ENCODE measurements at regions not wholly inside any gene's neighbourhood (a gene's known extent, or its start where the extent isn't known, plus 50 kb on each side); places are given as distances from the start of the nearest gene placed in this dataset.

DNA sequence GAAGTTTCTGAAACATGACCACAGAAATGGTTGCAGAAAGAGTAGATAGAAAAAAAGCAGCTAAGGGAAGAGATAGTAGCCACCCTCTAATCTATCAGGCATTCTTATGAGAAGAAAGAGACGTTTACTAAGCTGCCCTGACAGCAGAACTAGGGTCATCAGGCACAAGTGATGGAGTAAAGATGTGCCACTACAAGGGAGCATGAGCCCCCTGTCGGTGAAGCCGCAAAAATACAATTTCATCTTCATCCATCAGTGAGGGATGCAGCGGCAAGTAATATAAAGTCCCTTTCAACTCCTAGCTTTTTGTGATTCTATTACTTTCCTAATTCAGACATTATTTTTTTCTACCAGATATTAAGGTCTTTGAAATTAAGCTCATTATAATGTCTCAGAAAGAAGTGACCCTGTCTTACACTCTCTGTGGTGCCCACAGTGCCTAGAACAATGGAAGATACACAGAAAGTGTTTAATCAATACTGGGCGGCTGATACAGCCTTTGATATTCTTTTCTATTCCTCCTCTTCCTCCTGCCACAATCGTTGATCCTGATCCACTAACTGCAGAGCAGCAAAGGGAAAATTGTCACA lies 651.6 kb downstream of the NTRK3 start:
- TF ChIP-seq CTCF (conservative IDR thresholded peaks at IDR 0.05; ENCODE audit: low read depth, low read length): peak; percentile 70
- H3K4me3 ChIP-seq (ENCODE audit: low read depth, low read length): no peak overlapping the region
- peak; percentile 46 for DNase-seq (ENCODE audit: low read depth)

DNA sequence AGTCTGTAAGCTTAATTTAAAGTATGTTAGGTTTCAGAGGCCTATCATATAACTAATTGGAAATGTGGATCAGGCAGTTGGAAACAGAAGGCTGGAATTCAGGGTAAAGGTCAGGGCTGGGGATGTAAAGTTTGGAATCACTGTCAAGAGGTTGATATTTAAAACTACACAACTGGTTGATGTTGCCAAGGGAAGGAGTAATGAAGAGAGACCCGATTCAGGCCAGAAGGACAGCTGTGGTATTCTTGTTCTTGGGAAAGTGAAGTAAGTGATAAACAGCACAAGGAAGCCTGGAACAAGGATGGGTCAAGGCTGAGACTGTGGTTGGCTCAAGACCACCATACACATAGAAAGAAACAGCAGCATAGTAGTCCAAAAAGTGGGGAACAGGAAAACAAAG lies 654.2 kb downstream of the NTRK3 start:
- TF ChIP-seq CTCF (conservative IDR thresholded peaks at IDR 0.05; ENCODE audit: low read depth, low read length): no peak
- H3K4me3 ChIP-seq (ENCODE audit: low read depth, low read length): no peak overlapping the region

GRCh38 chr15:87599616-87600015 lies 656.9 kb downstream of the NTRK3 start:
- no peak overlapping the region for H3K4me3 ChIP-seq (ENCODE audit: low read depth, low read length)
- TF ChIP-seq CTCF (conservative IDR thresholded peaks at IDR 0.05; ENCODE audit: low read depth, low read length): no peak
- peak; percentile 41 for DNase-seq (ENCODE audit: low read depth)

More for the DNA sequence above, 654.2 kb downstream of the NTRK3 start:
- no peak for DNase-seq (ENCODE audit: low read depth)

DNA sequence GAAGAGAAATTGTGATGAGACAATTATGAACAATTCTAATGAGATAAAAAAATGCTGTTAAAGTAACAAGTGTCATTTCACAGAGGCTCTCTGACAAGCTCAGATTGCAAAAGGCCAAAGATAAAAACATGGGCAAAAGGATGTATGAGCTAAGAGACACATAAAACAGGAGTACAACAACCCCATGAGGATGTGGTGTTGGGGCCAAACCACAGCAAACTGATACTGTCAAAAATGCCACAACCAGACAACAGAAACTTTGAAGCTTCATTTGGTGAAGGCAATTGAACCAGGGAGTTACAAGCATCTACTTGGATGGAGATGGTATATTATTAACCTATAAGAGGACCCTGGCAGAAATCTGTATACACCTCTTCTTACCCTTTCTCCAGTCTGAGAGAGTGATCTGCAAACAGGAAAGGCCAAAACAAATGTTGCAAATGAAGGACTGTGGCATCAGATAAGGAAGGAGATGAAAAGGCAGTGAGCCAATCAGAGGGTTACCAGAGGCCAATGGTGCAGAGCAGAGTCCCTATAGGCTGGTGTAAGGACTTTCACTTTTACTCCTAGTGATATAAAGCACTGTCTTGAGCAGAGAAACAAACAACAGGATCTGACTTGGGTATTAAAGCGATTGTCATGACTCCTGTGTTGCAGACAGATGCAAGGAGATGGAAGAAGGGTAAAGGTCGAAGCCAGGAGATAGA lies 659.0 kb downstream of the NTRK3 start:
- TF ChIP-seq CTCF (conservative IDR thresholded peaks at IDR 0.05; ENCODE audit: low read depth, low read length): no peak
- peak; percentile 40 for DNase-seq (ENCODE audit: low read depth)
- no peak overlapping the region for H3K4me3 ChIP-seq (ENCODE audit: low read depth, low read length)

GRCh38 chr15:87591582-87591981 lies 665.0 kb downstream of the NTRK3 start:
- DNase-seq (ENCODE audit: low read depth): no peak
- no peak for TF ChIP-seq CTCF (conservative IDR thresholded peaks at IDR 0.05; ENCODE audit: low read depth, low read length)
- H3K4me3 ChIP-seq (ENCODE audit: low read depth, low read length): no peak overlapping the region

GRCh38 chr15:87591042-87591441 lies 665.5 kb downstream of the NTRK3 start:
- TF ChIP-seq CTCF (conservative IDR thresholded peaks at IDR 0.05; ENCODE audit: low read depth, low read length): no peak
- H3K4me3 ChIP-seq (ENCODE audit: low read depth, low read length): no peak overlapping the region
- DNase-seq (ENCODE audit: low read depth): no peak

DNA sequence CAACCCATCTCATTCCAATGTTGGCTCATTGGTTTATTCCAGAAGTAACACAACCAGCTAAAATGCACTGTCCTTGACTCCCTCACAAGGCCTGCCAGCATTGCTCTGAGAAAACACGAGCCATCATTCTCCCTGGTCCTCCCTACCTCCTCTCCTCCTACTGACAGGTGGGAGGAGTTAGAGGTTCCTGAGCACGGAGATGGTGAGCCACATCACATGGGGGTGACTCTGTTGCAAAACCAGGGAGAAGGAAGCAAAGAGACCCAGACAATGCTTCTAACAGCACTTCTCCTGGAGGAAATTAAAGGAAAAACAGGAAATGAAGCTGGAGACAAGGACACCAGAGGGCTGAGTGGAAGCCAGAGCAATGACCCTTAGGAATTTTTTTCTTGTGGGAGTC lies 667.4 kb downstream of the NTRK3 start:
- DNase-seq (ENCODE audit: low read depth): no peak
- TF ChIP-seq CTCF (conservative IDR thresholded peaks at IDR 0.05; ENCODE audit: low read depth, low read length): no peak
- H3K4me3 ChIP-seq (ENCODE audit: low read depth, low read length): no peak overlapping the region

All from choroid plexus epithelial cell (primary cell).